ENCODE measurements at regions not wholly inside any gene's neighbourhood (a gene's known extent, or its start where the extent isn't known, plus 50 kb on each side); places are given as distances from the start of the nearest gene placed in this dataset.

- DNase-seq (ENCODE audit: low read depth, low spot score) = no peak
- no peak overlapping the region for H3K9ac ChIP-seq (ENCODE audit: insufficient read length)
- no peaks in the 10 kb centered on the region for H3K9me3 ChIP-seq (ENCODE audit: low read depth, low read length)
- no peaks in the 10 kb centered on the region for H3K36me3 ChIP-seq (ENCODE audit: insufficient read depth, low read length)
- no peak overlapping the region for H3K4me3 ChIP-seq
- TF ChIP-seq EZH2 (IDR thresholded peaks at IDR 0.05) = no peak
- no peak overlapping the region for H3K27ac ChIP-seq
Measured at GRCh38 chr4:83809581-83809980, 273.7 kb downstream of the GPAT3 start.

GRCh38 chr4:83793481-83793880 lies 257.6 kb downstream of the GPAT3 start:
- DNase-seq (ENCODE audit: low read depth, low spot score) = no peak
- TF ChIP-seq EZH2 (IDR thresholded peaks at IDR 0.05) (no peak), FOXP2 (optimal IDR thresholded peaks at IDR 0.05; ENCODE audit: control extremely low read depth, extremely low read length, insufficient read depth) (no peak), POLR2AphosphoS5 (IDR thresholded peaks at IDR 0.05; ENCODE audit: borderline replicate concordance, low read depth, low read length) (no peak)
- Histone ChIP-seq H3K9ac (ENCODE audit: insufficient read length) (no peak overlapping the region), H3K27ac (no peak overlapping the region), H3K9me3 (ENCODE audit: low read depth, low read length) (no peaks in the 10 kb centered on the region), H3K4me3 (no peak overlapping the region), H3K36me3 (ENCODE audit: insufficient read depth, low read length) (no peaks in the 10 kb centered on the region)

- Histone ChIP-seq H3K27ac (no peak overlapping the region), H3K9me3 (ENCODE audit: low read depth, low read length) (no peaks in the 10 kb centered on the region), H3K4me3 (no peak overlapping the region), H3K36me3 (ENCODE audit: insufficient read depth, low read length) (no peaks in the 10 kb centered on the region), H3K9ac (ENCODE audit: insufficient read length) (no peak overlapping the region)
- no peak for DNase-seq (ENCODE audit: low read depth, low spot score)
- no peak for TF ChIP-seq FOXP2 (optimal IDR thresholded peaks at IDR 0.05; ENCODE audit: control extremely low read depth, extremely low read length, insufficient read depth)
- no peak for TF ChIP-seq EZH2 (IDR thresholded peaks at IDR 0.05)
- TF ChIP-seq POLR2AphosphoS5 (IDR thresholded peaks at IDR 0.05; ENCODE audit: borderline replicate concordance, low read depth, low read length) = no peak
Measured at GRCh38 chr4:83785891-83786290, 250.0 kb downstream of the GPAT3 start.

- H3K9me3 ChIP-seq (ENCODE audit: low read depth, low read length) = no peaks in the 10 kb centered on the region
- no peak for DNase-seq (ENCODE audit: low read depth, low spot score)
- no peak for TF ChIP-seq FOXP2 (optimal IDR thresholded peaks at IDR 0.05; ENCODE audit: control extremely low read depth, extremely low read length, insufficient read depth)
- no peak for TF ChIP-seq EZH2 (IDR thresholded peaks at IDR 0.05)
- TF ChIP-seq POLR2AphosphoS5 (IDR thresholded peaks at IDR 0.05; ENCODE audit: borderline replicate concordance, low read depth, low read length) = no peak
- no peaks in the 10 kb centered on the region for H3K36me3 ChIP-seq (ENCODE audit: insufficient read depth, low read length)
- H3K27ac ChIP-seq = no peak overlapping the region
- H3K9ac ChIP-seq (ENCODE audit: insufficient read length) = no peak overlapping the region
- no peak overlapping the region for H3K4me3 ChIP-seq
Measured at GRCh38 chr4:83783215-83783614, 247.3 kb downstream of the GPAT3 start.

- no peak overlapping the region for H3K4me3 ChIP-seq
- no peaks in the 10 kb centered on the region for H3K36me3 ChIP-seq (ENCODE audit: insufficient read depth, low read length)
- no peak overlapping the region for H3K9ac ChIP-seq (ENCODE audit: insufficient read length)
- TF ChIP-seq POLR2AphosphoS5 (IDR thresholded peaks at IDR 0.05; ENCODE audit: borderline replicate concordance, low read depth, low read length) (no peak), FOXP2 (optimal IDR thresholded peaks at IDR 0.05; ENCODE audit: control extremely low read depth, extremely low read length, insufficient read depth) (no peak), EZH2 (IDR thresholded peaks at IDR 0.05) (no peak)
- no peak for DNase-seq (ENCODE audit: low read depth, low spot score)
- no peaks in the 10 kb centered on the region for H3K9me3 ChIP-seq (ENCODE audit: low read depth, low read length)
- no peak overlapping the region for H3K27ac ChIP-seq
Measured at GRCh38 chr4:83782591-83782990, 246.7 kb downstream of the GPAT3 start.

- no peak overlapping the region for H3K9ac ChIP-seq (ENCODE audit: insufficient read length)
- TF ChIP-seq EZH2 (IDR thresholded peaks at IDR 0.05) = no peak
- TF ChIP-seq POLR2AphosphoS5 (IDR thresholded peaks at IDR 0.05; ENCODE audit: borderline replicate concordance, low read depth, low read length) = no peak
- no peak for TF ChIP-seq FOXP2 (optimal IDR thresholded peaks at IDR 0.05; ENCODE audit: control extremely low read depth, extremely low read length, insufficient read depth)
- no peak overlapping the region for H3K4me3 ChIP-seq
- no peak for DNase-seq (ENCODE audit: low read depth, low spot score)
- no peaks in the 10 kb centered on the region for H3K9me3 ChIP-seq (ENCODE audit: low read depth, low read length)
- H3K36me3 ChIP-seq (ENCODE audit: insufficient read depth, low read length) = no peaks in the 10 kb centered on the region
- no peak overlapping the region for H3K27ac ChIP-seq
Measured at GRCh38 chr4:83781434-83781833, 245.5 kb downstream of the GPAT3 start.

GRCh38 chr4:83780053-83780733 lies 244.3 kb downstream of the GPAT3 start:
- no peak overlapping the region for H3K27ac ChIP-seq
- TF ChIP-seq FOXP2 (optimal IDR thresholded peaks at IDR 0.05; ENCODE audit: control extremely low read depth, extremely low read length, insufficient read depth) (no peak), POLR2AphosphoS5 (IDR thresholded peaks at IDR 0.05; ENCODE audit: borderline replicate concordance, low read depth, low read length) (no peak), EZH2 (IDR thresholded peaks at IDR 0.05) (no peak)
- H3K4me3 ChIP-seq = no peak overlapping the region
- no peak for DNase-seq (ENCODE audit: low read depth, low spot score)
- H3K9ac ChIP-seq (ENCODE audit: insufficient read length) = no peak overlapping the region
- no peaks in the 10 kb centered on the region for H3K36me3 ChIP-seq (ENCODE audit: insufficient read depth, low read length)
- H3K9me3 ChIP-seq (ENCODE audit: low read depth, low read length) = no peaks in the 10 kb centered on the region

- no peaks in the 10 kb centered on the region for H3K9me3 ChIP-seq (ENCODE audit: low read depth, low read length)
- no peak for DNase-seq (ENCODE audit: low read depth, low spot score)
- TF ChIP-seq FOXP2 (optimal IDR thresholded peaks at IDR 0.05; ENCODE audit: control extremely low read depth, extremely low read length, insufficient read depth) = no peak
- no peak for TF ChIP-seq POLR2AphosphoS5 (IDR thresholded peaks at IDR 0.05; ENCODE audit: borderline replicate concordance, low read depth, low read length)
- no peak for TF ChIP-seq EZH2 (IDR thresholded peaks at IDR 0.05)
- H3K36me3 ChIP-seq (ENCODE audit: insufficient read depth, low read length) = no peaks in the 10 kb centered on the region
- no peak overlapping the region for H3K9ac ChIP-seq (ENCODE audit: insufficient read length)
- H3K4me3 ChIP-seq = no peak overlapping the region
- H3K27ac ChIP-seq = no peak overlapping the region
Measured at GRCh38 chr4:83779103-83780052, 243.5 kb downstream of the GPAT3 start.
